Stomach (tissue), 8 donors: ENCODE measurements at regions not wholly inside any gene's neighbourhood (a gene's known extent, or its start where the extent isn't known, plus 50 kb on each side); places are given as distances from the start of the nearest gene placed in this dataset.

Source experiments
- DNase-seq, 2 donors: peaks; one replicate each; pipeline versions ENCODE4 v3.0.0 to v3.0.0-alpha.2; 2013 to 2019
- H3K27ac ChIP-seq, 5 donors: fragments of 200-600 bp in 4 of 5; sonication (generic) in 4 of 5; one replicate each; pipeline ENCODE4 v1.5.1; 2013 to 2019; ENCODE audit warnings: mild to moderate bottlenecking in 1 of 5, moderate library complexity in 1 of 5
- H3K27me3 ChIP-seq, 3 donors: fragments of 200-600 bp; sonication (generic); one replicate each; pipeline ENCODE4 v1.5.1; 2017 to 2019; ENCODE audit warnings: mixed run types in 1 of 3
- H3K36me3 ChIP-seq, 4 donors: fragments of 200-600 bp; sonication (generic); 1 replicate in 3 of 4; 2 replicates in 1 of 4; pipeline ENCODE4 v1.5.1; 2016 to 2019
- H3K4me1 ChIP-seq, 4 donors: fragments of 200-600 bp; sonication (generic); one replicate each; pipeline ENCODE4 v1.5.1; 2016 to 2019
- H3K4me3 ChIP-seq, 4 donors: fragments of 200-600 bp; sonication (generic) in 3 of 4; one replicate each; pipeline ENCODE4 v1.5.1; 2016 to 2019; ENCODE audit warnings: mild to moderate bottlenecking in 1 of 4
- H3K9me3 ChIP-seq, 4 donors: fragments of 200-600 bp; sonication (generic); one replicate each; pipeline ENCODE4 v1.5.1; 2016 to 2019
- EP300 ChIP-seq: sonication (generic); formaldehyde crosslinking; IDR thresholded peaks from one replicate; pipeline ENCODE4 v1.6.1; 2017; ENCODE audit warnings: antibody characterized with exemption
- POLR2A ChIP-seq, 4 donors: fragments of 450-650 bp; IDR thresholded peaks; one replicate each; pipeline ENCODE4 v1.6.1; 2016; ENCODE audit warnings: antibody characterized with exemption in 4 of 4, control low read depth in 2 of 4, mild to moderate bottlenecking in 1 of 4, moderate library complexity in 1 of 4
- POLR2AphosphoS5 ChIP-seq, 3 donors: sonication (generic); formaldehyde crosslinking; IDR thresholded peaks; one replicate each; pipeline ENCODE4 v1.6.1; 2016; ENCODE audit warnings: antibody characterized with exemption in 3 of 3
- WGBS, 5 donors: extraction: QIAGEN DNeasy Blood & Tissue Kit in 3 of 5; methylation state at CpG; one replicate each; pipeline versions ENCODE4 v1.1.5 to v1.1.7; 2013 to 2018; 5-methylcytosine and 5-hydroxymethylcytosine counted together
- intact Hi-C: fragments of 100-400 bp; cut with DNase I; formaldehyde crosslinking; loops from one replicate; pipeline ENCODE4 v1.15.1; 2023; ENCODE audit warnings: low total_unique reads
- TF ChIP-seq, protein P1 (sequence below), 7 experiments: fragments of 450-650 bp in 4 of 7; fragments of 200-600 bp in 3 of 7; sonication (generic) in 3 of 7; IDR thresholded peaks; one replicate each; pipeline ENCODE4 v1.5.1; 2016 to 2019; ENCODE audit warnings: antibody characterized with exemption in 7 of 7, control low read depth in 2 of 7, mild to moderate bottlenecking in 1 of 7
- donor health status: healthy with polysubstance abuse.
- donor health status: Bipolar disorder and iron deficiency.
- donor health status: healthy.

DNA sequence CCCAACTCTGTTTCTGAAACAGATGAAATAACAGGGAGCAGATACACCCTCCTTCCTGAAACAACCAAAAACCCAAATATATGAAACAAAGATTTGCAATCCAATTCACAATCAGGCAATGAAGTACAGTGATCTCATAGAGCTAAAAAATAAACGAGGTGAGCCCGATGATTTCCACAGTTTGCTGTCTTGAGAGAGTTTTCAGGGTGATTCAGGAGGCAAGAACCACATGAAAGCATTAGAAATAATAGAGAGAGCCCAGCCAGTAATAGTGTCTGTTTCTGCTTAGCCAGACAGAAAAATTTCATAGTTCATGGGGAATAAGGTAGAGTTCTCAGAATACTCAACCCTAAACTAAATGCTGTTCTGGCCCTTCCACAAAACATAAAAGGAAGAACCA, 296.2 kb downstream of the PDHA2 start:
- H3K27me3 ChIP-seq: no peaks in the 10 kb centered on the region
- H3K9me3 ChIP-seq: no peaks in the 10 kb centered on the region
- TF ChIP-seq POLR2AphosphoS5 (IDR thresholded peaks at IDR 0.05): no peak
- TF ChIP-seq EP300: no peak
- no peak for TF ChIP-seq POLR2A (IDR thresholded peaks at IDR 0.05)
- TF ChIP-seq, protein P1, sequence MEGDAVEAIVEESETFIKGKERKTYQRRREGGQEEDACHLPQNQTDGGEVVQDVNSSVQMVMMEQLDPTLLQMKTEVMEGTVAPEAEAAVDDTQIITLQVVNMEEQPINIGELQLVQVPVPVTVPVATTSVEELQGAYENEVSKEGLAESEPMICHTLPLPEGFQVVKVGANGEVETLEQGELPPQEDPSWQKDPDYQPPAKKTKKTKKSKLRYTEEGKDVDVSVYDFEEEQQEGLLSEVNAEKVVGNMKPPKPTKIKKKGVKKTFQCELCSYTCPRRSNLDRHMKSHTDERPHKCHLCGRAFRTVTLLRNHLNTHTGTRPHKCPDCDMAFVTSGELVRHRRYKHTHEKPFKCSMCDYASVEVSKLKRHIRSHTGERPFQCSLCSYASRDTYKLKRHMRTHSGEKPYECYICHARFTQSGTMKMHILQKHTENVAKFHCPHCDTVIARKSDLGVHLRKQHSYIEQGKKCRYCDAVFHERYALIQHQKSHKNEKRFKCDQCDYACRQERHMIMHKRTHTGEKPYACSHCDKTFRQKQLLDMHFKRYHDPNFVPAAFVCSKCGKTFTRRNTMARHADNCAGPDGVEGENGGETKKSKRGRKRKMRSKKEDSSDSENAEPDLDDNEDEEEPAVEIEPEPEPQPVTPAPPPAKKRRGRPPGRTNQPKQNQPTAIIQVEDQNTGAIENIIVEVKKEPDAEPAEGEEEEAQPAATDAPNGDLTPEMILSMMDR (IDR thresholded peaks at IDR 0.05): no peak
- H3K4me3 ChIP-seq: no peak overlapping the region
- H3K36me3 ChIP-seq: no peaks in the 10 kb centered on the region
- no peaks in the 10 kb centered on the region for H3K4me1 ChIP-seq
- WGBS, 5 donors: 79 to 90% (median 85%) methylated on average over 2 of the region's 2 CpGs
- no peak overlapping the region for H3K27ac ChIP-seq
- no peak for DNase-seq
- intact Hi-C loops: no loop called here

DNA sequence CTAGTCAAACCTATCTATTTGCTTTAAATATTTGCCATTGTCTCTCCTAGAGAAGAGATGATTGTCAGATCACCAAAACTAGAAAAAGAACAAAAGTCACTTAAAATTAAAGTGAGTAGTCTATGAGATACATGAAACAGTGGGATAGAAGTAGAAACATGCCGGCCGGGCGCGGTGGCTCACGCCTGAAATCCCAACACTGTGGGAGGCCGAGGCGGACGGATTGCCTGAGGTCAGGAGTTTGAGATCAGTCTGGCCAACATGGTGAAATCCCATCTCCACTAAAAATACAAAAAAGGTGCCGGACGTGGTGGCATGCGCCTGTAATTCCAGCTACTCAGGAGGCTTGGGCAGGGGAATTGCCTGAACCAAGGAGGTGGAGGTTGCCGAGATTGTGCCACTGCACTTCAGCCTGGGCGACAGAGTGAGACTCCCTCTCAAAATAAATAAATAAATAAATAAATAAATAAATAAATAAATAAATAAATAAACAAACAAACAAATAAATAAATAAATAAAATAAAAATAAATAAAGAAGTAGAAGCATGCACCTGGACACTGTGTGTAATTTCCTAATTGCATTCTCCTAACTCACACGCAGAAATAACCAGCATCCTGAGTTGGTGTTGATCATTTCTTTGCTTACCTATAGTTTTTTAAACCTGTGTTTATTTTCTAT, 299.5 kb downstream of the PDHA2 start:
- H3K4me3 ChIP-seq: no peak overlapping the region
- H3K36me3 ChIP-seq: no peaks in the 10 kb centered on the region
- H3K27ac ChIP-seq: no peak overlapping the region
- no peak for TF ChIP-seq EP300
- no peak for TF ChIP-seq POLR2AphosphoS5 (IDR thresholded peaks at IDR 0.05)
- TF ChIP-seq, protein P1 (IDR thresholded peaks at IDR 0.05): no peak
- no peak for TF ChIP-seq POLR2A (IDR thresholded peaks at IDR 0.05)
- H3K27me3 ChIP-seq: no peaks in the 10 kb centered on the region
- intact Hi-C loops: no loop called here
- H3K9me3 ChIP-seq: no peaks in the 10 kb centered on the region
- DNase-seq: no peak
- WGBS, 5 donors: 93 to 98% (median 96%) methylated on average over 14 of the region's 14 CpGs
- H3K4me1 ChIP-seq: no peaks in the 10 kb centered on the region

GRCh38 chr4:96145601-96146000, 305.7 kb downstream of the PDHA2 start:
- intact Hi-C loops: no loop called here
- H3K36me3 ChIP-seq: no peaks in the 10 kb centered on the region
- TF ChIP-seq, protein P1 (IDR thresholded peaks at IDR 0.05): no peak
- TF ChIP-seq POLR2A (IDR thresholded peaks at IDR 0.05) (no peak), EP300 (no peak), POLR2AphosphoS5 (IDR thresholded peaks at IDR 0.05) (no peak)
- H3K27ac ChIP-seq: no peak overlapping the region
- no peaks in the 10 kb centered on the region for H3K4me1 ChIP-seq
- no peak for DNase-seq
- 54 to 87% (median 76%) methylated on average over 1 of the region's 1 CpG for WGBS, 5 donors
- no peak overlapping the region for H3K4me3 ChIP-seq
- H3K9me3 ChIP-seq: no peaks in the 10 kb centered on the region
- H3K27me3 ChIP-seq: no peaks in the 10 kb centered on the region

- no peak overlapping the region for H3K27ac ChIP-seq
- no peak for TF ChIP-seq EP300
- TF ChIP-seq POLR2AphosphoS5 (IDR thresholded peaks at IDR 0.05): no peak
- no peak for TF ChIP-seq POLR2A (IDR thresholded peaks at IDR 0.05)
- TF ChIP-seq, protein P1 (IDR thresholded peaks at IDR 0.05): no peak
These were observed 306.8 kb downstream of the PDHA2 start for GRCh38 chr4:96146686-96147085.

More at GRCh38 chr4:96146686-96147085, 306.8 kb downstream of the PDHA2 start:
- Histone ChIP-seq H3K9me3 (no peaks in the 10 kb centered on the region), H3K36me3 (no peaks in the 10 kb centered on the region), H3K27me3 (no peaks in the 10 kb centered on the region), H3K4me3 (no peak overlapping the region), H3K4me1 (no peaks in the 10 kb centered on the region)
- intact Hi-C loops: no loop called here
- DNase-seq: no peak
